ENCODE measurements at regions not wholly inside any gene's neighbourhood (a gene's known extent, or its start where the extent isn't known, plus 50 kb on each side); places are given as distances from the start of the nearest gene placed in this dataset.
"Not testable (repeated sequence)": the region's sequence is repeated elsewhere in the genome, so short reads cannot be mapped to it uniquely, and the experiment has no call there.

- no peaks in the 10 kb centered on the region for H3K9me2 ChIP-seq (ENCODE audit: insufficient read depth)
- no peak overlapping the region for H3K27ac ChIP-seq (ENCODE audit: low read depth, low read length)
- H3K79me2 ChIP-seq (ENCODE audit: insufficient read depth, low read length), result no peaks in the 10 kb centered on the region
- ChIA-PET RAD21 (ENCODE audit: low non-redundant PET in 1 of 2, low total read pairs in 2 of 2, uncharacterized antibody in 2 of 2, unreplicated experiment in 2 of 2) (no interaction called here), CTCF (no interaction called here), POLR2A (no interaction called here)
- H3K4me3 ChIP-seq (replicated peaks in 1 of 2; ENCODE audit: low read depth in 1 of 2, low read length in 2 of 2), result no peak overlapping the region
- no peaks in the 10 kb centered on the region for H3K36me3 ChIP-seq (ENCODE audit: control insufficient read depth in 1 of 2, insufficient read depth in 2 of 2, low read length in 2 of 2)
- no peaks in the 10 kb centered on the region for H3K4me1 ChIP-seq (ENCODE audit: control insufficient read depth in 1 of 2, insufficient read depth in 2 of 2, low read length in 2 of 2)
- no peak overlapping the region for H2AFZ ChIP-seq (ENCODE audit: low read depth, low read length, poor library complexity, severe bottlenecking)
- DNase-seq (ENCODE audit: low read depth, low spot score), result no peak
- no peaks in the 10 kb centered on the region for H3K27me3 ChIP-seq (ENCODE audit: insufficient read depth, low read length)
- no peak overlapping the region for H3K4me2 ChIP-seq (ENCODE audit: low read length)
- no peaks in the 10 kb centered on the region for H4K20me1 ChIP-seq (ENCODE audit: insufficient read depth)
- intact Hi-C loops (cut with micrococcal nuclease), result no loop called here
- ATAC-seq, result no peak
- no peaks in the 10 kb centered on the region for H3K9me3 ChIP-seq (ENCODE audit: control insufficient read depth in 1 of 2, insufficient read depth in 1 of 2, low read depth in 1 of 2, low read length in 2 of 2)
- H3K9ac ChIP-seq (ENCODE audit: low read length), result no peak overlapping the region
- TF ChIP-seq CBX3 (IDR thresholded peaks at IDR 0.05; ENCODE audit: low read depth), result no peak
- no peak for TF ChIP-seq ZFX (IDR thresholded peaks at IDR 0.05)
- no peak for TF ChIP-seq CTCF (IDR thresholded peaks at IDR 0.05 in 2 of 3, conservative IDR thresholded peaks at IDR 0.05 in 1 of 3; ENCODE audit: borderline replicate concordance in 1 of 3, insufficient read depth in 1 of 3, low read depth in 2 of 3, low read length in 2 of 3)
- no peak for TF ChIP-seq EGR1 (IDR thresholded peaks at IDR 0.05; ENCODE audit: low read depth)
- TF ChIP-seq MAX (IDR thresholded peaks at IDR 0.05), result no peak
- no peak for TF ChIP-seq JUND (IDR thresholded peaks at IDR 0.05)
- no peak for TF ChIP-seq EZH2 (IDR thresholded peaks at IDR 0.05)
- no peak for TF ChIP-seq ZNF274 (IDR thresholded peaks at IDR 0.05; ENCODE audit: low read depth, low read length)
- no peak for TF ChIP-seq YY1 (IDR thresholded peaks at IDR 0.05; ENCODE audit: extremely low read depth, insufficient replicate concordance, low read depth, low read length)
- no peak for TF ChIP-seq CEBPB (IDR thresholded peaks at IDR 0.05; ENCODE audit: low read depth)
- TF ChIP-seq RAD21 (IDR thresholded peaks at IDR 0.05; ENCODE audit: low read depth), result no peak
- TF ChIP-seq EZH2phosphoT487 (IDR thresholded peaks at IDR 0.05; ENCODE audit: borderline replicate concordance), result no peak
- TF ChIP-seq REST (IDR thresholded peaks at IDR 0.05; ENCODE audit: low read depth), result no peak
- TF ChIP-seq POLR2AphosphoS5 (IDR thresholded peaks at IDR 0.05; ENCODE audit: low read depth, low read length), result no peak
- BruUV-seq (replicated peaks), result no TSS peak
These were observed 417.0 kb upstream of the SLC35B3 start for GRCh38 chr6:8852332-8852731.

GRCh38 chr6:8846680-8847079 lies 411.3 kb upstream of the SLC35B3 start:
- H3K36me3 ChIP-seq (ENCODE audit: control insufficient read depth in 1 of 2, insufficient read depth in 2 of 2, low read length in 2 of 2); ATAC-seq; RAD21 ChIA-PET (ENCODE audit: low non-redundant PET in 1 of 2, low total read pairs in 2 of 2, uncharacterized antibody in 2 of 2, unreplicated experiment in 2 of 2); H2AFZ ChIP-seq (ENCODE audit: low read depth, low read length, poor library complexity, severe bottlenecking); H3K79me2 ChIP-seq (ENCODE audit: insufficient read depth, low read length); H3K9me3 ChIP-seq (ENCODE audit: control insufficient read depth in 1 of 2, insufficient read depth in 1 of 2, low read depth in 1 of 2, low read length in 2 of 2); H3K9ac ChIP-seq (ENCODE audit: low read length); H3K27me3 ChIP-seq (ENCODE audit: insufficient read depth, low read length); H4K20me1 ChIP-seq (ENCODE audit: insufficient read depth); CTCF ChIA-PET; H3K9me2 ChIP-seq (ENCODE audit: insufficient read depth); BruUV-seq (replicated peaks); H3K27ac ChIP-seq (ENCODE audit: low read depth, low read length); POLR2A ChIA-PET; intact Hi-C loops (cut with micrococcal nuclease); DNase-seq (ENCODE audit: low read depth, low spot score); H3K4me2 ChIP-seq (ENCODE audit: low read length); H3K4me1 ChIP-seq (ENCODE audit: control insufficient read depth in 1 of 2, insufficient read depth in 2 of 2, low read length in 2 of 2); H3K4me3 ChIP-seq (replicated peaks in 1 of 2; ENCODE audit: low read depth in 1 of 2, low read length in 2 of 2): not testable (repeated sequence)
